ENCODE measurements at regions not wholly inside any gene's neighbourhood (a gene's known extent, or its start where the extent isn't known, plus 50 kb on each side); places are given as distances from the start of the nearest gene placed in this dataset.

DNA sequence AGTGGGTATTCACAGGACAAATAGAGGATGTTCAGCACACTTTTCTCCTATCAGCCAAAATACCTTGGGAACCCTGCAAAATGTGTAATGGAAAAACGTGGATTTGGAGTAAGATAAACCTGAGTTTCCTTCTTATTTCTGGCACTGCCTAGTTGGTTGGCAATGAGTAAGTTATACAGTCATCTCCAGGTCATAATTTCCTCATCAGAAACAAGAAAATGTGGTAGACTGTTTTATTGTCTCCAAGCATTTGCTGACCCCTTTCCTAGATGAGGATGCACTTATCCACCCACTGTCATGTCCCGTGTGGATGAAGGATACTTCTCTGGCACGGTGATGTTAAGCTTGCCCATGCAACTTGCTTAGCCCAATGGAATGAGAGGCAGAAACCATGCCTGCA, 458.0 kb downstream of the KIF2B start:
- TF ChIP-seq, protein P1, sequence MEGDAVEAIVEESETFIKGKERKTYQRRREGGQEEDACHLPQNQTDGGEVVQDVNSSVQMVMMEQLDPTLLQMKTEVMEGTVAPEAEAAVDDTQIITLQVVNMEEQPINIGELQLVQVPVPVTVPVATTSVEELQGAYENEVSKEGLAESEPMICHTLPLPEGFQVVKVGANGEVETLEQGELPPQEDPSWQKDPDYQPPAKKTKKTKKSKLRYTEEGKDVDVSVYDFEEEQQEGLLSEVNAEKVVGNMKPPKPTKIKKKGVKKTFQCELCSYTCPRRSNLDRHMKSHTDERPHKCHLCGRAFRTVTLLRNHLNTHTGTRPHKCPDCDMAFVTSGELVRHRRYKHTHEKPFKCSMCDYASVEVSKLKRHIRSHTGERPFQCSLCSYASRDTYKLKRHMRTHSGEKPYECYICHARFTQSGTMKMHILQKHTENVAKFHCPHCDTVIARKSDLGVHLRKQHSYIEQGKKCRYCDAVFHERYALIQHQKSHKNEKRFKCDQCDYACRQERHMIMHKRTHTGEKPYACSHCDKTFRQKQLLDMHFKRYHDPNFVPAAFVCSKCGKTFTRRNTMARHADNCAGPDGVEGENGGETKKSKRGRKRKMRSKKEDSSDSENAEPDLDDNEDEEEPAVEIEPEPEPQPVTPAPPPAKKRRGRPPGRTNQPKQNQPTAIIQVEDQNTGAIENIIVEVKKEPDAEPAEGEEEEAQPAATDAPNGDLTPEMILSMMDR (IDR thresholded peaks at IDR 0.05; ENCODE audit: insufficient read depth, low read length, poor library complexity, severe bottlenecking) = no peak
- TF ChIP-seq EZH2phosphoT487 (conservative IDR thresholded peaks at IDR 0.05; ENCODE audit: low read length) = no peak
